ENCODE measurements at regions not wholly inside any gene's neighbourhood (a gene's known extent, or its start where the extent isn't known, plus 50 kb on each side); places are given as distances from the start of the nearest gene placed in this dataset.

DNA sequence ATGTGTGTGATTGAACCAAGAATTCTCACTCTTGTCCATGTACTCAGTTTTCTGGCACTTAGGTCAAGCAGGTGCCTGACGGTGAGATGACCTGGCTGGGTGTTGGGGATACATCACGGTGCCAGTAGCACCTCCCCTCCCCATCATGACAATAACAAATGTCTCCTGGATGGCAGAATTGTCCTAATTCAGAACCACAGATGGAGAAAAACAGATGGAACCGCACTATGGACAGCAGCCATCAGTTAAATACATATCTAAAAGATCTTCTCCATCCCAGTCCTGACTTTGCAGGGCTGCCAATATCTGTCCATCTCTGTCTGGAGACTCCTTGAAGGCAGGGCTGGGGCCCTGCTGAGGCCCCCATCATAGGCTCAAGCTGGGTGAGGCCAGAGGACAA, 126.9 kb downstream of the PTPRS start:
- Histone ChIP-seq H3K27me3 (ENCODE audit: insufficient read depth, low read length) (no peaks in the 10 kb centered on the region), H3K27ac (ENCODE audit: low read depth, low read length) (no peak overlapping the region), H3K9me3 (ENCODE audit: control insufficient read depth in 1 of 2, low read length in 2 of 2) (no peaks in the 10 kb centered on the region), H3K4me3 (ENCODE audit: low read length in 2 of 2) (no peak overlapping the region), H3K4me1 (ENCODE audit: insufficient read depth, low read length) (no peaks in the 10 kb centered on the region), H3K36me3 (ENCODE audit: insufficient read depth, low read length) (no peaks in the 10 kb centered on the region)
- DNase-seq = no peak
- Mint-ChIP-seq H3K4me1 (no peaks in the 10 kb centered on the region), H3K4me3 (no peak overlapping the region), H3K36me3 (no peaks in the 10 kb centered on the region), H3K27me3 (peaks cover 1 to 5% of the 10 kb centered on the region in 2 donors), H3K27ac (no peak overlapping the region), H3K9me3 (peaks cover 0 to 7% (median 2%) of the 10 kb centered on the region in 8 donors)
- CTCF ChIA-PET (ENCODE audit: partially characterized antibody) = no interaction called here
- POLR2A ChIA-PET (ENCODE audit: partially characterized antibody) = no interaction called here
- intact Hi-C loops (cut with micrococcal nuclease) = no loop called here

DNA sequence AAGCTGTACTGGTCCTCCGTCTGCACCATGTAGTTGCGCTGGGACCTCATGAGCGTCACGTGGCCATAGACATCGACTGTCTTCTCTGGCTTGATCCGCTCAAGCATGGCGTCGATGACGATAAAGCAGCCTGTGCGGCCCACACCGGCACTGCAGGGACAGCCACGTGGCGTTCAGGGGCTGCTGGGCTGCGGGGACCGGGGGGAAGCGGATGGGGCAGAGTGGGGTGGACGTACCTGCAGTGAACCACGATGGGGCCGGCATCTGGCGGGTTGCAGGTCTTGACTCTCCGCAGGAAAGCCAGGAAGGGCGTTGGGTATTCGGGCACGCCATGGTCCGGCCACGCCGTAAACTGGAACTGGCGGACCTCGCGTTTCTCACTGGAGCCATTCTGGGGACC, 128.5 kb downstream of the PTPRS start:
- POLR2A ChIA-PET (ENCODE audit: partially characterized antibody) = no interaction called here
- no peak overlapping the region for H3K27ac Mint-ChIP-seq
- H3K4me1 Mint-ChIP-seq = no peaks in the 10 kb centered on the region

DNA sequence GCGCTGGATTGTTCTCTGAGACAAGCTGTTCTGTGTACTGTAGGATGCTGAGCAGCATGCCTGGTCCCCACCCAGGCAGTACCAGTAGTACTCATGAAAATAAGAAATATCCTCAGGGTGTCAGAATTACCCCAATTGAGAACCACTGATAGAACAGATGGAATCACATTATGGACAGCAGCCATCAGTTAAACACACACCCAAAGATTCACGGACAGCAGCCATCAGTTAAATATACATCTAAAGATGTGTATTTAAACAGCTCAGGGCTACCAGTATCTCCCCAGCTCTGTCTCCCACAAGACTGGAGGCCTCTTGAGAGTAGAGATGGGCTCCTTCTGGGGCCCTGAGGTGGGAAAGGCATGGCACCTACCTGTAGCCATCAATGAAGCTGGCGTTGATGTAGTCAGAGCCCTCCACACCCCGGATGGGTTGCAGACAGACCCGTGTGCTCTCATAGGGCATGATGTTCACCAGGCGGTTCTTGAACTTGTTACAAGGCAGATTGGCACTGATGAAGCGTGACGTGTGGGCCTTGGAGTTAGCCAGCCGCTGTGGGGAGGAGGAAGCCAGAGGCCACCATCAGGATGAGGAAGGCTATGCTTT, 129.3 kb downstream of the PTPRS start:
- Mint-ChIP-seq H3K9me3 (peaks cover 0 to 7% (median 2%) of the 10 kb centered on the region in 8 donors), H3K4me1 (no peaks in the 10 kb centered on the region), H3K36me3 (no peaks in the 10 kb centered on the region), H3K4me3 (no peak overlapping the region), H3K27me3 (peaks cover 1 to 5% of the 10 kb centered on the region in 2 donors), H3K27ac (no peak overlapping the region)
- Histone ChIP-seq H3K9me3 (ENCODE audit: control insufficient read depth in 1 of 2, low read length in 2 of 2) (no peaks in the 10 kb centered on the region), H3K27ac (ENCODE audit: low read depth, low read length) (no peak overlapping the region), H3K36me3 (ENCODE audit: insufficient read depth, low read length) (no peaks in the 10 kb centered on the region), H3K4me3 (ENCODE audit: low read length in 2 of 2) (no peak overlapping the region), H3K4me1 (ENCODE audit: insufficient read depth, low read length) (no peaks in the 10 kb centered on the region), H3K27me3 (ENCODE audit: insufficient read depth, low read length) (no peaks in the 10 kb centered on the region)
- ChIA-PET POLR2A (ENCODE audit: partially characterized antibody) (no interaction called here), CTCF (ENCODE audit: partially characterized antibody) (no interaction called here)
- DNase-seq = no peak
- intact Hi-C loops (cut with micrococcal nuclease) = no loop called here

More for the DNA sequence above, 128.5 kb downstream of the PTPRS start:
- H3K4me1 ChIP-seq (ENCODE audit: insufficient read depth, low read length) = no peaks in the 10 kb centered on the region
- no peaks in the 10 kb centered on the region for H3K9me3 ChIP-seq (ENCODE audit: control insufficient read depth in 1 of 2, low read length in 2 of 2)
- Mint-ChIP-seq H3K9me3 (peaks cover 0 to 7% (median 2%) of the 10 kb centered on the region in 8 donors), H3K4me3 (no peak overlapping the region), H3K36me3 (no peaks in the 10 kb centered on the region), H3K27me3 (peaks cover 1 to 5% of the 10 kb centered on the region in 2 donors)
- no peak overlapping the region for H3K4me3 ChIP-seq (ENCODE audit: low read length in 2 of 2)
- intact Hi-C loops (cut with micrococcal nuclease) = no loop called here
- DNase-seq = no peak
- no peaks in the 10 kb centered on the region for H3K27me3 ChIP-seq (ENCODE audit: insufficient read depth, low read length)
- no peak overlapping the region for H3K27ac ChIP-seq (ENCODE audit: low read depth, low read length)
- H3K36me3 ChIP-seq (ENCODE audit: insufficient read depth, low read length) = no peaks in the 10 kb centered on the region
- CTCF ChIA-PET (ENCODE audit: partially characterized antibody) = no interaction called here

DNA sequence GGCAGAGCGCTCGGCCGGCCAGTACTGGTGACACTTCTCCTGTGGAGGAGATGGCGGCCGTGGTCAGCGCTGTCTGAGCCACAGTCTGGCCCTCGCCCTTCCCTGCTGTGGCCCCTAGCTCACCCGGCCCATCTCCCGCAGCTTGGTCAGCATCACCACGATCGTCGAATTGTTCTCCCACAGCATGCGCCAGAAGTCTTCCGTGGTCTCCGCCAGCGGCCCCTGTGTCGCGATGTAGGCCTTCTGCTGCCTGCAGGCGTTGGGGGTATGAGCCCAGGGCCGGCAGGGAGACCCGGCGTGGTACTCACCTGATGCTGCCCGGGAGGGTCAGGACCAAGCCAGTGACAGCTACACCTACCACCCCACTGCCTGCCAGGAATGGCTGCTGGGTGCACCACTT, 130.1 kb downstream of the PTPRS start:
- POLR2A ChIA-PET (ENCODE audit: partially characterized antibody) = no interaction called here
- H3K27me3 ChIP-seq (ENCODE audit: insufficient read depth, low read length) = no peaks in the 10 kb centered on the region
- no peaks in the 10 kb centered on the region for H3K36me3 Mint-ChIP-seq
- no peaks in the 10 kb centered on the region for H3K4me1 ChIP-seq (ENCODE audit: insufficient read depth, low read length)
- peaks cover 0 to 2% (median 0%) of the 10 kb centered on the region in 4 donors for H3K4me1 Mint-ChIP-seq
- no peak overlapping the region for H3K27ac Mint-ChIP-seq
- intact Hi-C loops (cut with micrococcal nuclease) = no loop called here
- H3K9me3 ChIP-seq (ENCODE audit: control insufficient read depth in 1 of 2, low read length in 2 of 2) = no peaks in the 10 kb centered on the region
- CTCF ChIA-PET (ENCODE audit: partially characterized antibody) = no interaction called here
- DNase-seq = no peak
- H3K9me3 Mint-ChIP-seq = peaks cover 0 to 7% (median 2%) of the 10 kb centered on the region in 8 donors
- no peak overlapping the region for H3K4me3 ChIP-seq (ENCODE audit: low read length in 2 of 2)
- H3K36me3 ChIP-seq (ENCODE audit: insufficient read depth, low read length) = no peaks in the 10 kb centered on the region
- peaks cover 1 to 5% of the 10 kb centered on the region in 2 donors for H3K27me3 Mint-ChIP-seq
- no peak overlapping the region for H3K4me3 Mint-ChIP-seq
- no peak overlapping the region for H3K27ac ChIP-seq (ENCODE audit: low read depth, low read length)

DNA sequence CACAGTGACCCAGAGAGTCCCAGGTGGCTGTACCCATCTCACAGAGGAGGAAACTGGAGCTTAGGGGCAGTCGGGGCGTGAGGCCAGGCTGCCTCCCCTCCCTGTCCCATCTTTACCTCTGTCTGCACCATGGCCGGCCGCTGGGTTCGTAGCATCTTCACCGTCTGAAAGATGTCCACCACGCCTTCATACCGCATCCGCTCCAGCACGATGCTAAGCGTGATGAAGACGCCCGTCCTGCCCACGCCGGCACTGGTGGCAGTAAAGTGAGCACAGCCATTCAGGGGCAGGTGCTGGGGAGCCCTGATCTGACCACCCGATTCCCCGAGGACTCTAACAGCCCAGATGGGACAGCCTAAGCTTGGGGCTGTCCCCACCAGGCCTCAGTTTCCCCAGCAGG, 132.8 kb downstream of the PTPRS start:
- ChIA-PET POLR2A (ENCODE audit: partially characterized antibody) (no interaction called here), CTCF (ENCODE audit: partially characterized antibody) (no interaction called here)
- Mint-ChIP-seq H3K9me3 (peaks cover 0 to 14% (median 10%) of the 10 kb centered on the region in 8 donors), H3K27ac (no peak overlapping the region), H3K36me3 (no peaks in the 10 kb centered on the region), H3K27me3 (no peaks in the 10 kb centered on the region), H3K4me3 (no peak overlapping the region), H3K4me1 (peaks cover 0 to 7% (median 0%) of the 10 kb centered on the region in 4 donors)
- no peaks in the 10 kb centered on the region for H3K9me3 ChIP-seq (ENCODE audit: control insufficient read depth in 1 of 2, low read length in 2 of 2)
- DNase-seq = no peak
- intact Hi-C loops (cut with micrococcal nuclease) = no loop called here
- H3K27me3 ChIP-seq (ENCODE audit: insufficient read depth, low read length) = no peaks in the 10 kb centered on the region
- H3K27ac ChIP-seq (ENCODE audit: low read depth, low read length) = no peak overlapping the region
- no peaks in the 10 kb centered on the region for H3K4me1 ChIP-seq (ENCODE audit: insufficient read depth, low read length)
- H3K4me3 ChIP-seq (ENCODE audit: low read length in 2 of 2) = no peak overlapping the region
- H3K36me3 ChIP-seq (ENCODE audit: insufficient read depth, low read length) = no peaks in the 10 kb centered on the region

DNA sequence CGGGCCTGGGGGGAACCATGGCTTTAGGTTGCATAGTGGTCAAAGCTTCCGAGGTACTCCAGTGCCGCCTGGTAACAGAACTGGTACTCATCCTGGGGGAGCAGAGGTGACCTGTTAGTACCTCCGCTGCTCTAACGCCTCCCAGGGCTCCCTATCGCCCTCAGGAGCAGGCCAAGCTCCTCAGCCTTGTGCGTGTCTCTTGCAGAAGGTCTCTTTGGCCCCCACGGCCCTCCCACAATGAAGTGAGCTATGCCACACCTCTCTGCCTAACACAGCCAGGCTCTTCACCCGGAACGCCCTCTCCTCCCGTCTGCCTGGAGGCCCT, 133.9 kb downstream of the PTPRS start:
- H3K27me3 ChIP-seq (ENCODE audit: insufficient read depth, low read length) = no peaks in the 10 kb centered on the region

DNA sequence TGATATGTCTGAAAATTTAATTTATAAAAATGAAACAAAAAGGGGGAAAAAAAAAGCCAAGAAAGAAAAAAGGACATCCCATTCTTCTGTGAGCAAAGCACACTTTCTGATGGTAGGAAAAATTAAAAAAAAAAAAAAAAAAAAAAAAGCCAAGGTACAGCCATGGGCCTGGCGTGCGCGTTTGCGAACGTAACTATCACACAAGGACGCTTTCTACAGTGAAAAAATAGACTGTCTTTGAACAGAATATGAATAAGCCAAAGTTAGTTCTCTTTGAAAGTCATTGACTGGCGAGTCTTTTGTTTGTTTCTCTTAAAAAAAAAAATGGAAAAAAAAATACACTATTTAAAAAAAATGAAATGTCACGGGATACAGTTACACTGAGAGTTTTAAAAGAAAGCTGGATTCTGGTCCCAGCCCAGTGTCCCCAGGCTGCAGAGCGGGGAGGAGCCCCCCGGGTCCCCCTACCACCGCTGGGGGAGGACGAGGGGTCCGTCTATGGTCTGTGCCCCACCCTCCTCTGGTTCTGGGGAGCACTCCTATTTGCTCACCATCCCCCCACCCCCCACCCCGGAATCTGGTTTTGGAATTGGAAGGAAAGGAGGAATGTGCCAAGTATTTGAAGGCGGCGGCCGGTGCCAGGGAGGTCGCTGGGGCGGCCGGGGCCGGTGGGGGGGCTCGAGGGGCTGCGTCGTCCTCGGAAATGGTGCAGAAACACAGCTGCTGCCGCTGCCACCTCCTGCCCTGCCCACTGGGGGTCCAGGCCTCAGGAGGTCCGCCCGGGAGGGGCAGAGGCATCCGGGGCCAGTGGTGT, 134.5 kb downstream of the PTPRS start:
- H3K27ac Mint-ChIP-seq = peak overlapping the region in 1 of 7 donors; percentile 68
- Histone ChIP-seq H3K36me3 (ENCODE audit: insufficient read depth, low read length) (no peaks in the 10 kb centered on the region), H3K4me3 (ENCODE audit: low read length in 2 of 2) (no peak overlapping the region), H3K27me3 (ENCODE audit: insufficient read depth, low read length) (no peaks in the 10 kb centered on the region), H3K27ac (ENCODE audit: low read depth, low read length) (no peak overlapping the region), H3K4me1 (ENCODE audit: insufficient read depth, low read length) (no peaks in the 10 kb centered on the region), H3K9me3 (ENCODE audit: control insufficient read depth in 1 of 2, low read length in 2 of 2) (no peaks in the 10 kb centered on the region)
- ChIA-PET POLR2A (ENCODE audit: partially characterized antibody) (no interaction called here), CTCF (ENCODE audit: partially characterized antibody) (interaction anchor here (0.7 kb wide), 1 partner anchor 1139 kb away, joined by 3 read pairs; no protein-coding TSS in a partner anchor)
- intact Hi-C loops (cut with micrococcal nuclease) = no loop called here
- H3K4me1 Mint-ChIP-seq = peaks cover 0 to 7% (median 0%) of the 10 kb centered on the region in 4 donors
- peaks cover 1 to 4% of the 10 kb centered on the region in 2 donors for H3K36me3 Mint-ChIP-seq
- no peak for DNase-seq
- peaks cover 0 to 30% (median 18%) of the 10 kb centered on the region in 8 donors for H3K9me3 Mint-ChIP-seq
- H3K27me3 Mint-ChIP-seq = no peaks in the 10 kb centered on the region
- H3K4me3 Mint-ChIP-seq = peak overlapping the region in 3 of 8 donors; percentile 15 to 70 (median 65)

More for the DNA sequence above, 133.9 kb downstream of the PTPRS start:
- Histone ChIP-seq H3K36me3 (ENCODE audit: insufficient read depth, low read length) (no peaks in the 10 kb centered on the region), H3K9me3 (ENCODE audit: control insufficient read depth in 1 of 2, low read length in 2 of 2) (no peaks in the 10 kb centered on the region), H3K27ac (ENCODE audit: low read depth, low read length) (no peak overlapping the region), H3K4me1 (ENCODE audit: insufficient read depth, low read length) (no peaks in the 10 kb centered on the region), H3K4me3 (ENCODE audit: low read length in 2 of 2) (no peak overlapping the region)
- intact Hi-C loops (cut with micrococcal nuclease) = no loop called here
- CTCF ChIA-PET (ENCODE audit: partially characterized antibody) = no interaction called here
- POLR2A ChIA-PET (ENCODE audit: partially characterized antibody) = no interaction called here
- Mint-ChIP-seq H3K9me3 (peaks cover 0 to 24% (median 14%) of the 10 kb centered on the region in 8 donors), H3K36me3 (peaks cover under 1 to 3% of the 10 kb centered on the region in 2 donors), H3K27me3 (no peaks in the 10 kb centered on the region), H3K4me1 (peaks cover 0 to 7% (median 0%) of the 10 kb centered on the region in 4 donors), H3K4me3 (no peak overlapping the region), H3K27ac (no peak overlapping the region)
- no peak for DNase-seq
